ENCODE measurements at regions not wholly inside any gene's neighbourhood (a gene's known extent, or its start where the extent isn't known, plus 50 kb on each side); places are given as distances from the start of the nearest gene placed in this dataset.
"Not testable (repeated sequence)": the region's sequence is repeated elsewhere in the genome, so short reads cannot be mapped to it uniquely, and the experiment has no call there.

DNA sequence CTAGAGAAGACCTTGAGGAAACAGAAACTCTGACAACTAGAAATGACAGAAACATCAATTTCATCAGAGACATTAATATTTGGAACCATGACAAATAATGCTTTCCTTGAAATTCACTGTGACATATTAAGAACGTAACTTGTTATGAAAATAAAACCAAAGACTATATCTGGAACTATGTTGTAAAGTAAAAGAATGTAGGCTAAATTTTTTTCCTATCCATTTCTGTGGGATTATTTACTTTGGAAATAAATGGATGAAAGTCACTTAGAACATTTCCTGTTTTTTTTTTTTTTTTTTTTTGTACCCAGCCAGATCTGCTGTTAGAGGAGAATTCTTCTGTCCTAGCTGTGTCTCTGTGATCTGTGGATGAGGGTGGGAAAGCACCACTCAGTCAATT lies 255.9 kb downstream of the SPRY1 start:
- H3K27ac ChIP-seq (ENCODE audit: control insufficient read depth, insufficient read depth, low read length): no peak overlapping the region
- H2AFZ ChIP-seq (ENCODE audit: control insufficient read depth, low read length): no peak overlapping the region
- no peaks in the 10 kb centered on the region for H3K27me3 ChIP-seq (ENCODE audit: control insufficient read depth, extremely low read depth, insufficient read depth, low read length)
- peaks cover 19% of the 10 kb centered on the region for H3K4me1 ChIP-seq (ENCODE audit: control insufficient read depth, extremely low read depth, insufficient read depth, low read length)
- H3K9me3 ChIP-seq (ENCODE audit: control insufficient read depth, low read depth, low read length): no peaks in the 10 kb centered on the region
- H4K20me1 ChIP-seq (ENCODE audit: control insufficient read depth, extremely low read depth, insufficient read depth, low read length): no peaks in the 10 kb centered on the region
- no peak overlapping the region for H3K4me2 ChIP-seq (ENCODE audit: control insufficient read depth, extremely low read depth, insufficient read depth, low read depth, low read length)
- no peak overlapping the region for H3K4me3 ChIP-seq (ENCODE audit: control insufficient read depth in 2 of 3, extremely low read depth in 1 of 3, insufficient read depth in 2 of 3, low read depth in 1 of 3, low read length in 3 of 3)
- no peaks in the 10 kb centered on the region for H3K79me2 ChIP-seq (ENCODE audit: control insufficient read depth, insufficient read depth, low read length)
- FAIRE-seq (no peak), DNase-seq (ENCODE audit: low read depth, low spot score) (no peak)
- no peaks in the 10 kb centered on the region for H3K36me3 ChIP-seq (ENCODE audit: control insufficient read depth in 2 of 2, extremely low read depth in 1 of 2, insufficient read depth in 2 of 2, low read length in 2 of 2)
- H3K9me1 ChIP-seq (ENCODE audit: control insufficient read depth, extremely low read depth, insufficient read depth, low read length): no peaks in the 10 kb centered on the region
- H3K9ac ChIP-seq (ENCODE audit: control insufficient read depth, extremely low read depth, insufficient read depth, low read length): no peak overlapping the region
- dilution Hi-C loops (cut with MboI; ENCODE audit: extremely low pct_ligation_motif_present, low sequenced_read_pairs): no loop called here
- TF ChIP-seq, protein P1, sequence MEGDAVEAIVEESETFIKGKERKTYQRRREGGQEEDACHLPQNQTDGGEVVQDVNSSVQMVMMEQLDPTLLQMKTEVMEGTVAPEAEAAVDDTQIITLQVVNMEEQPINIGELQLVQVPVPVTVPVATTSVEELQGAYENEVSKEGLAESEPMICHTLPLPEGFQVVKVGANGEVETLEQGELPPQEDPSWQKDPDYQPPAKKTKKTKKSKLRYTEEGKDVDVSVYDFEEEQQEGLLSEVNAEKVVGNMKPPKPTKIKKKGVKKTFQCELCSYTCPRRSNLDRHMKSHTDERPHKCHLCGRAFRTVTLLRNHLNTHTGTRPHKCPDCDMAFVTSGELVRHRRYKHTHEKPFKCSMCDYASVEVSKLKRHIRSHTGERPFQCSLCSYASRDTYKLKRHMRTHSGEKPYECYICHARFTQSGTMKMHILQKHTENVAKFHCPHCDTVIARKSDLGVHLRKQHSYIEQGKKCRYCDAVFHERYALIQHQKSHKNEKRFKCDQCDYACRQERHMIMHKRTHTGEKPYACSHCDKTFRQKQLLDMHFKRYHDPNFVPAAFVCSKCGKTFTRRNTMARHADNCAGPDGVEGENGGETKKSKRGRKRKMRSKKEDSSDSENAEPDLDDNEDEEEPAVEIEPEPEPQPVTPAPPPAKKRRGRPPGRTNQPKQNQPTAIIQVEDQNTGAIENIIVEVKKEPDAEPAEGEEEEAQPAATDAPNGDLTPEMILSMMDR (optimal IDR thresholded peaks at IDR 0.05 in 1 of 3, IDR thresholded peaks at IDR 0.05 in 1 of 3, conservative IDR thresholded peaks at IDR 0.05 in 1 of 3; ENCODE audit: extremely low read depth in 1 of 3, insufficient read depth in 2 of 3, low read length in 3 of 3): no peak
- TF ChIP-seq EZH2 (IDR thresholded peaks at IDR 0.05; ENCODE audit: low read length): no peak

DNA sequence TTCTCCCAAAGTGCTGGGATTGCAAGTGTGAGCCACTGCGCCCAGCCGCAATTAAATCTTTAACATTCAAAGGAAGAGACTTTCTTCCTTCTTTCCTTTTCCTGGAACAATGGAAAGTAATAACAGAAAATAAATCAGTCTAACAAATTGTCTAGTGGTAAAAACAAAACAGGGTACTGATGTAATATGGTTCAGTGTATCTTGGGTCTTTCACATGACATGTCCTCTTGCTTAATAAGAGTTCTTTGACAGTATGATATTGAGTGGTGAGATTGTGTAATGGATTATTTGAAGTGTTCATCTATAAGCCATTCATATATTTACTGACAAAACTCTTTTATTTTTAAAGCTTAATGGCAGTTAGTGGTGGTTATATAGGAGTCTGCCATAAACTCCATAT lies 256.6 kb downstream of the SPRY1 start:
- Histone ChIP-seq H3K27ac (ENCODE audit: control insufficient read depth, insufficient read depth, low read length) (no peak overlapping the region), H3K4me2 (ENCODE audit: control insufficient read depth, extremely low read depth, insufficient read depth, low read depth, low read length) (no peak overlapping the region), H2AFZ (ENCODE audit: control insufficient read depth, low read length) (no peak overlapping the region), H3K79me2 (ENCODE audit: control insufficient read depth, insufficient read depth, low read length) (no peaks in the 10 kb centered on the region), H3K9ac (ENCODE audit: control insufficient read depth, extremely low read depth, insufficient read depth, low read length) (no peak overlapping the region), H4K20me1 (ENCODE audit: control insufficient read depth, extremely low read depth, insufficient read depth, low read length) (no peaks in the 10 kb centered on the region), H3K9me3 (ENCODE audit: control insufficient read depth, low read depth, low read length) (no peaks in the 10 kb centered on the region), H3K9me1 (ENCODE audit: control insufficient read depth, extremely low read depth, insufficient read depth, low read length) (no peaks in the 10 kb centered on the region), H3K27me3 (ENCODE audit: control insufficient read depth, extremely low read depth, insufficient read depth, low read length) (no peaks in the 10 kb centered on the region), H3K36me3 (ENCODE audit: control insufficient read depth in 2 of 2, extremely low read depth in 1 of 2, insufficient read depth in 2 of 2, low read length in 2 of 2) (no peaks in the 10 kb centered on the region), H3K4me1 (ENCODE audit: control insufficient read depth, extremely low read depth, insufficient read depth, low read length) (peaks cover 19% of the 10 kb centered on the region), H3K4me3 (ENCODE audit: control insufficient read depth in 2 of 3, extremely low read depth in 1 of 3, insufficient read depth in 2 of 3, low read depth in 1 of 3, low read length in 3 of 3) (no peak overlapping the region)
- dilution Hi-C loops (cut with MboI; ENCODE audit: extremely low pct_ligation_motif_present, low sequenced_read_pairs): no loop called here
- no peak for TF ChIP-seq EZH2 (IDR thresholded peaks at IDR 0.05; ENCODE audit: low read length)
- FAIRE-seq: no peak
- no peak for DNase-seq (ENCODE audit: low read depth, low spot score)

DNA sequence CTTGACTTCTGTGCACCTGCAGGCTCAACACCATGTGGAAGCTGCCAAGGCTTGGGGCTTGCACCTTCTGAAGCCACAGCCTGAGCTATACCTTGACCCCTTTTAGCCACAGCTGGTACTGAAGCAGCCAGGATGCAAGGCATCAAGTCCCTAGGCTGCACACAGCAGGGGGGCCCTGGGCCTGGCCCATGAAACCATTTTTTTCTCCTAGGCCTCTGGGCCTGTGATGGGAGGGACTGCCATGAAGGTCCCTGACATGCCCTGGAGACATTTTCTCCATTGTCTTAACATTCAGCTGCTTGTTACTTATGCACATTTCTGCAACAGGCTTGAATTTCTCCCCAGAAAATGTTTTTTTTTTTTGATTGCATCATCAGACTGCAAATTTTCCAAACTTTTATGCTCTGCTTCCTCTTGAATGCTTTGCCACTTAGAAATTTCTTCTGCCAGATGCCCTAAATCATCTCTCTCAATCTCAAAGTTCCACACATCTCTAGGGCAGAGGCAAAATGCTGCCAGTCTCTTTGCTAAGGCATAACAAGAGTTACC lies 260.2 kb downstream of the SPRY1 start:
- H3K27ac ChIP-seq (ENCODE audit: control insufficient read depth, insufficient read depth, low read length); H4K20me1 ChIP-seq (ENCODE audit: control insufficient read depth, extremely low read depth, insufficient read depth, low read length); DNase-seq (ENCODE audit: low read depth, low spot score); H3K27me3 ChIP-seq (ENCODE audit: control insufficient read depth, extremely low read depth, insufficient read depth, low read length); H3K79me2 ChIP-seq (ENCODE audit: control insufficient read depth, insufficient read depth, low read length); H3K9me1 ChIP-seq (ENCODE audit: control insufficient read depth, extremely low read depth, insufficient read depth, low read length); H3K9ac ChIP-seq (ENCODE audit: control insufficient read depth, extremely low read depth, insufficient read depth, low read length); H3K4me2 ChIP-seq (ENCODE audit: control insufficient read depth, extremely low read depth, insufficient read depth, low read depth, low read length); FAIRE-seq; H2AFZ ChIP-seq (ENCODE audit: control insufficient read depth, low read length); H3K36me3 ChIP-seq (ENCODE audit: control insufficient read depth in 2 of 2, extremely low read depth in 1 of 2, insufficient read depth in 2 of 2, low read length in 2 of 2); H3K4me3 ChIP-seq (ENCODE audit: control insufficient read depth in 2 of 3, extremely low read depth in 1 of 3, insufficient read depth in 2 of 3, low read depth in 1 of 3, low read length in 3 of 3); dilution Hi-C loops (cut with MboI; ENCODE audit: extremely low pct_ligation_motif_present, low sequenced_read_pairs); H3K4me1 ChIP-seq (ENCODE audit: control insufficient read depth, extremely low read depth, insufficient read depth, low read length); H3K9me3 ChIP-seq (ENCODE audit: control insufficient read depth, low read depth, low read length): not testable (repeated sequence)

DNA sequence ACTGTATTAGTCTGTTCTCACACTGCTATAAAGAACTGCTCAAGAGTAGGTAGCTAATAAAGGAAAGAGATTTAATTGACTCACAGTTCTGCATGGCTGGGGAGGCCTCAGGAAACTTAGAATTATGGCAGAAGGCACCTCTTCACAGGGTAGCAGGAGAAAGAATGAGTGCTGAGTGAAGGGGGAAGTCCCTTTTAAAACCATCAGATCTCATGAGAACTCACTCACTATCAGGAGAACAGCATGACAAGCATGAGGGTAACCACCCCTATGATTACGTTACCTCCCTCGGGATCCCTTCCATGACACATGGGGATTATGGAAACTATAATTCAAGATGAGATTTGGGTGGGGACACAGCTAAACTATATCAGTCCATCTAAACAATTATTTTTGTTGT lies 261.0 kb downstream of the SPRY1 start:
- H3K27ac ChIP-seq (ENCODE audit: control insufficient read depth, insufficient read depth, low read length); dilution Hi-C loops (cut with MboI; ENCODE audit: extremely low pct_ligation_motif_present, low sequenced_read_pairs); H3K36me3 ChIP-seq (ENCODE audit: control insufficient read depth in 2 of 2, extremely low read depth in 1 of 2, insufficient read depth in 2 of 2, low read length in 2 of 2); H4K20me1 ChIP-seq (ENCODE audit: control insufficient read depth, extremely low read depth, insufficient read depth, low read length); DNase-seq (ENCODE audit: low read depth, low spot score); H2AFZ ChIP-seq (ENCODE audit: control insufficient read depth, low read length); H3K9me1 ChIP-seq (ENCODE audit: control insufficient read depth, extremely low read depth, insufficient read depth, low read length); H3K79me2 ChIP-seq (ENCODE audit: control insufficient read depth, insufficient read depth, low read length); H3K27me3 ChIP-seq (ENCODE audit: control insufficient read depth, extremely low read depth, insufficient read depth, low read length); FAIRE-seq; H3K4me3 ChIP-seq (ENCODE audit: control insufficient read depth in 2 of 3, extremely low read depth in 1 of 3, insufficient read depth in 2 of 3, low read depth in 1 of 3, low read length in 3 of 3); H3K9me3 ChIP-seq (ENCODE audit: control insufficient read depth, low read depth, low read length); H3K9ac ChIP-seq (ENCODE audit: control insufficient read depth, extremely low read depth, insufficient read depth, low read length); H3K4me1 ChIP-seq (ENCODE audit: control insufficient read depth, extremely low read depth, insufficient read depth, low read length); H3K4me2 ChIP-seq (ENCODE audit: control insufficient read depth, extremely low read depth, insufficient read depth, low read depth, low read length): not testable (repeated sequence)
